ENCODE measurements at regions not wholly inside any gene's neighbourhood (a gene's known extent, or its start where the extent isn't known, plus 50 kb on each side); places are given as distances from the start of the nearest gene placed in this dataset.
"Not testable (repeated sequence)": the region's sequence is repeated elsewhere in the genome, so short reads cannot be mapped to it uniquely, and the experiment has no call there.

GRCh38 chr1:206375552-206375951, 94.7 kb upstream of the IKBKE start:
- H3K27ac ChIP-seq (ENCODE audit: low read length in 2 of 2); H3K36me3 ChIP-seq (replicated peaks in 1 of 2; ENCODE audit: control extremely low read depth in 1 of 2, control insufficient read depth in 1 of 2, extremely low read depth in 1 of 2, insufficient read depth in 2 of 2, low read length in 1 of 2); H3K4me2 ChIP-seq (replicated peaks; ENCODE audit: low read depth, low read length, poor library complexity, severe bottlenecking); H2AFZ ChIP-seq (ENCODE audit: insufficient read depth, low read depth, low read length, poor library complexity, severe bottlenecking); H3K4me1 Mint-ChIP-seq; intact Hi-C loops (cut with micrococcal nuclease); H4K20me1 ChIP-seq (ENCODE audit: control insufficient read depth, insufficient read depth, low read length, poor library complexity, severe bottlenecking); H3K27ac Mint-ChIP-seq; H3K27me3 Mint-ChIP-seq; H3K9me3 Mint-ChIP-seq (ENCODE audit: insufficient read depth); H3K4me3 Mint-ChIP-seq; DNase-seq; H3K9me3 ChIP-seq (ENCODE audit: control extremely low read depth in 1 of 3, control insufficient read depth in 2 of 3, insufficient read depth in 1 of 3, low read length in 2 of 3); H3K9ac ChIP-seq (ENCODE audit: low read length); H3K27me3 ChIP-seq (replicated peaks in 1 of 4; ENCODE audit: control extremely low read depth in 1 of 4, control insufficient read depth in 3 of 4, insufficient read depth in 4 of 4, low read length in 3 of 4); CTCF ChIA-PET; H3K4me3 ChIP-seq (ENCODE audit: control extremely low read depth in 1 of 5, extremely low read depth in 1 of 5, insufficient read depth in 1 of 5, low read depth in 2 of 5, low read length in 4 of 5); POLR2A ChIA-PET; H3K4me1 ChIP-seq (ENCODE audit: control insufficient read depth in 2 of 2, insufficient read depth in 2 of 2, low read length in 2 of 2); H3K79me2 ChIP-seq (ENCODE audit: control insufficient read depth, insufficient read depth, low read length); ATAC-seq (ENCODE audit: low read depth): not testable (repeated sequence)
- WGBS (ENCODE audit: insufficient coverage): no CpG with 5 or more reads among the region's 3 CpGs

GRCh38 chr1:206378506-206378905, 91.8 kb upstream of the IKBKE start:
- H3K9ac ChIP-seq (ENCODE audit: low read length); H3K4me1 ChIP-seq (ENCODE audit: control insufficient read depth in 2 of 2, insufficient read depth in 2 of 2, low read length in 2 of 2); intact Hi-C loops (cut with micrococcal nuclease); H3K9me3 ChIP-seq (ENCODE audit: control extremely low read depth in 1 of 3, control insufficient read depth in 2 of 3, insufficient read depth in 1 of 3, low read length in 2 of 3); H3K27ac ChIP-seq (ENCODE audit: low read length in 2 of 2); H3K4me3 ChIP-seq (ENCODE audit: control extremely low read depth in 1 of 5, extremely low read depth in 1 of 5, insufficient read depth in 1 of 5, low read depth in 2 of 5, low read length in 4 of 5); H3K36me3 ChIP-seq (replicated peaks in 1 of 2; ENCODE audit: control extremely low read depth in 1 of 2, control insufficient read depth in 1 of 2, extremely low read depth in 1 of 2, insufficient read depth in 2 of 2, low read length in 1 of 2); H3K9me3 Mint-ChIP-seq (ENCODE audit: insufficient read depth); H3K4me2 ChIP-seq (replicated peaks; ENCODE audit: low read depth, low read length, poor library complexity, severe bottlenecking); POLR2A ChIA-PET; H3K27ac Mint-ChIP-seq; DNase-seq; H3K27me3 Mint-ChIP-seq; CTCF ChIA-PET; H2AFZ ChIP-seq (ENCODE audit: insufficient read depth, low read depth, low read length, poor library complexity, severe bottlenecking); H3K4me3 Mint-ChIP-seq; ATAC-seq (ENCODE audit: low read depth); H4K20me1 ChIP-seq (ENCODE audit: control insufficient read depth, insufficient read depth, low read length, poor library complexity, severe bottlenecking); H3K79me2 ChIP-seq (ENCODE audit: control insufficient read depth, insufficient read depth, low read length); H3K4me1 Mint-ChIP-seq; H3K27me3 ChIP-seq (replicated peaks in 1 of 4; ENCODE audit: control extremely low read depth in 1 of 4, control insufficient read depth in 3 of 4, insufficient read depth in 4 of 4, low read length in 3 of 4): not testable (repeated sequence)
- 93% methylated on average over 3 of the region's 7 CpGs for WGBS (ENCODE audit: insufficient coverage)

- H3K27me3 ChIP-seq (replicated peaks in 1 of 4; ENCODE audit: control extremely low read depth in 1 of 4, control insufficient read depth in 3 of 4, insufficient read depth in 4 of 4, low read length in 3 of 4); H3K9me3 ChIP-seq (ENCODE audit: control extremely low read depth in 1 of 3, control insufficient read depth in 2 of 3, insufficient read depth in 1 of 3, low read length in 2 of 3); H3K9me3 Mint-ChIP-seq (ENCODE audit: insufficient read depth); H3K4me3 ChIP-seq (ENCODE audit: control extremely low read depth in 1 of 5, extremely low read depth in 1 of 5, insufficient read depth in 1 of 5, low read depth in 2 of 5, low read length in 4 of 5); H3K27ac Mint-ChIP-seq; intact Hi-C loops (cut with micrococcal nuclease); H3K36me3 ChIP-seq (replicated peaks in 1 of 2; ENCODE audit: control extremely low read depth in 1 of 2, control insufficient read depth in 1 of 2, extremely low read depth in 1 of 2, insufficient read depth in 2 of 2, low read length in 1 of 2); H3K9ac ChIP-seq (ENCODE audit: low read length); H4K20me1 ChIP-seq (ENCODE audit: control insufficient read depth, insufficient read depth, low read length, poor library complexity, severe bottlenecking); DNase-seq; H3K4me3 Mint-ChIP-seq; H3K27ac ChIP-seq (ENCODE audit: low read length in 2 of 2); H2AFZ ChIP-seq (ENCODE audit: insufficient read depth, low read depth, low read length, poor library complexity, severe bottlenecking); H3K4me2 ChIP-seq (replicated peaks; ENCODE audit: low read depth, low read length, poor library complexity, severe bottlenecking); H3K79me2 ChIP-seq (ENCODE audit: control insufficient read depth, insufficient read depth, low read length); H3K27me3 Mint-ChIP-seq; H3K4me1 ChIP-seq (ENCODE audit: control insufficient read depth in 2 of 2, insufficient read depth in 2 of 2, low read length in 2 of 2); ATAC-seq (ENCODE audit: low read depth); H3K4me1 Mint-ChIP-seq; POLR2A ChIA-PET; CTCF ChIA-PET: not testable (repeated sequence)
- no CpG with 5 or more reads among the region's 1 CpG for WGBS (ENCODE audit: insufficient coverage)
Observed at GRCh38 chr1:206379245-206379644, 91.0 kb upstream of the IKBKE start.

- intact Hi-C loops (cut with micrococcal nuclease); H3K4me1 Mint-ChIP-seq; POLR2A ChIA-PET; H3K9ac ChIP-seq (ENCODE audit: low read length); H3K4me1 ChIP-seq (ENCODE audit: control insufficient read depth in 2 of 2, insufficient read depth in 2 of 2, low read length in 2 of 2); H3K9me3 ChIP-seq (ENCODE audit: control extremely low read depth in 1 of 3, control insufficient read depth in 2 of 3, insufficient read depth in 1 of 3, low read length in 2 of 3); H3K4me3 Mint-ChIP-seq; H3K4me2 ChIP-seq (replicated peaks; ENCODE audit: low read depth, low read length, poor library complexity, severe bottlenecking); H3K27me3 Mint-ChIP-seq; H2AFZ ChIP-seq (ENCODE audit: insufficient read depth, low read depth, low read length, poor library complexity, severe bottlenecking); H3K4me3 ChIP-seq (ENCODE audit: control extremely low read depth in 1 of 5, extremely low read depth in 1 of 5, insufficient read depth in 1 of 5, low read depth in 2 of 5, low read length in 4 of 5); H3K27ac Mint-ChIP-seq; ATAC-seq (ENCODE audit: low read depth); H3K27ac ChIP-seq (ENCODE audit: low read length in 2 of 2); CTCF ChIA-PET; H3K9me3 Mint-ChIP-seq (ENCODE audit: insufficient read depth); H3K36me3 ChIP-seq (replicated peaks in 1 of 2; ENCODE audit: control extremely low read depth in 1 of 2, control insufficient read depth in 1 of 2, extremely low read depth in 1 of 2, insufficient read depth in 2 of 2, low read length in 1 of 2); DNase-seq; H3K27me3 ChIP-seq (replicated peaks in 1 of 4; ENCODE audit: control extremely low read depth in 1 of 4, control insufficient read depth in 3 of 4, insufficient read depth in 4 of 4, low read length in 3 of 4); H3K79me2 ChIP-seq (ENCODE audit: control insufficient read depth, insufficient read depth, low read length); H4K20me1 ChIP-seq (ENCODE audit: control insufficient read depth, insufficient read depth, low read length, poor library complexity, severe bottlenecking): not testable (repeated sequence)
- WGBS (ENCODE audit: insufficient coverage): no CpG with 5 or more reads among the region's 4 CpGs
Observed at GRCh38 chr1:206380163-206380790, 90.0 kb upstream of the IKBKE start.
